ENCODE measurements at regions not wholly inside any gene's neighbourhood (a gene's known extent, or its start where the extent isn't known, plus 50 kb on each side); places are given as distances from the start of the nearest gene placed in this dataset.

DNA sequence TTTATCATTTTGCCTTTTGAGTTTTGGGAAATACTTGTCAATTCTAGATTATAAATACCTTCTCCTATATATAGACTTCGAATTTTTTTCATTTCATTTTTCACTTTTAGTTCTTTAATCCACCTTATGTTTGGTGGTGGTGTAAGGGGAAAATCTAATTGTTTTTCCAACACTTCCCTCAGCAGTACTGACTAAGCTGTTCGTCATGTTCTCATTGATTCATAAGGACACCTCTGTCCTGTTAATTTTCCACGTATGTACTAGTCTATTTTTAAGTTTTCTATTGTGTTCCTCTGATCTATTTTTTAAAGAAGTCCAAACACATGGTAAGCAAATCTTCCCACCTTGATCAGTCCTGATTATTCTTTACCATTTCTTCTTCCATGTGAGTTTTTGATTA lies 254.2 kb downstream of the SYK start:
- H3K36me3 ChIP-seq (ENCODE audit: insufficient read depth, low read length): no peaks in the 10 kb centered on the region
- H3K9me3 ChIP-seq (ENCODE audit: low read depth, low read length): no peaks in the 10 kb centered on the region
- H3K9ac ChIP-seq (ENCODE audit: insufficient read length): no peak overlapping the region
- no peak for DNase-seq (ENCODE audit: low read depth, low spot score)
- TF ChIP-seq FOXP2 (optimal IDR thresholded peaks at IDR 0.05; ENCODE audit: control extremely low read depth, extremely low read length, insufficient read depth): no peak
- TF ChIP-seq POLR2AphosphoS5 (IDR thresholded peaks at IDR 0.05; ENCODE audit: borderline replicate concordance, low read depth, low read length): no peak
- TF ChIP-seq EZH2 (IDR thresholded peaks at IDR 0.05): no peak
- H3K27ac ChIP-seq: no peak overlapping the region
- H3K4me3 ChIP-seq: no peak overlapping the region

GRCh38 chr9:91056486-91056885 lies 254.9 kb downstream of the SYK start:
- no peak overlapping the region for H3K9ac ChIP-seq (ENCODE audit: insufficient read length)
- TF ChIP-seq EZH2 (IDR thresholded peaks at IDR 0.05) (no peak), POLR2AphosphoS5 (IDR thresholded peaks at IDR 0.05; ENCODE audit: borderline replicate concordance, low read depth, low read length) (no peak), FOXP2 (optimal IDR thresholded peaks at IDR 0.05; ENCODE audit: control extremely low read depth, extremely low read length, insufficient read depth) (no peak)
- no peaks in the 10 kb centered on the region for H3K36me3 ChIP-seq (ENCODE audit: insufficient read depth, low read length)
- no peak for DNase-seq (ENCODE audit: low read depth, low spot score)
- no peaks in the 10 kb centered on the region for H3K9me3 ChIP-seq (ENCODE audit: low read depth, low read length)
- H3K27ac ChIP-seq: no peak overlapping the region
- H3K4me3 ChIP-seq: no peak overlapping the region

DNA sequence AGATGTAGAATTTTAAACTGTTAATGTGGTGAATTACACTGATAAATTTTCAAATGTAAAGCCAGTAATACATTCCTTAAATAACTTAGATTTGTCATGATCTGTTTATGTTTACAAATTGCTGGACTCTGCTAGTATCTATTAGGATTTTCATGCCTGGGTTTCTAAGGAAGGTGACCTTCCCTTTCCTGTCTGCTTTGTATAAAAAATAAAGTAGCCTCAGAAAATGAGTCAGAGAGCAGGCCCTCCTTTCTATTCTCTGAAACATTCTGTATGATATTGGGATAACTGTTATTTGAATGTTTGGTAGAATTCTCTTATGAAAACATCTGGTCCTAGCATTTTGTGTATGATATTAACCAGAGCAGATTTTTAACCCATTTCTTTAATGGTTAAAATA lies 255.3 kb downstream of the SYK start:
- Histone ChIP-seq H3K9ac (ENCODE audit: insufficient read length) (no peak overlapping the region), H3K27ac (no peak overlapping the region)
- no peak for TF ChIP-seq POLR2AphosphoS5 (IDR thresholded peaks at IDR 0.05; ENCODE audit: borderline replicate concordance, low read depth, low read length)
- TF ChIP-seq EZH2 (IDR thresholded peaks at IDR 0.05): no peak
- no peak for TF ChIP-seq FOXP2 (optimal IDR thresholded peaks at IDR 0.05; ENCODE audit: control extremely low read depth, extremely low read length, insufficient read depth)

GRCh38 chr9:91059713-91060112 lies 258.1 kb downstream of the SYK start:
- DNase-seq (ENCODE audit: low read depth, low spot score): no peak
- Histone ChIP-seq H3K27ac (no peak overlapping the region), H3K36me3 (ENCODE audit: insufficient read depth, low read length) (no peaks in the 10 kb centered on the region), H3K9me3 (ENCODE audit: low read depth, low read length) (no peaks in the 10 kb centered on the region), H3K4me3 (no peak overlapping the region), H3K9ac (ENCODE audit: insufficient read length) (no peak overlapping the region)
- TF ChIP-seq FOXP2 (optimal IDR thresholded peaks at IDR 0.05; ENCODE audit: control extremely low read depth, extremely low read length, insufficient read depth): no peak
- no peak for TF ChIP-seq POLR2AphosphoS5 (IDR thresholded peaks at IDR 0.05; ENCODE audit: borderline replicate concordance, low read depth, low read length)
- no peak for TF ChIP-seq EZH2 (IDR thresholded peaks at IDR 0.05)

More for the DNA sequence above, 255.3 kb downstream of the SYK start:
- DNase-seq (ENCODE audit: low read depth, low spot score): no peak
- H3K36me3 ChIP-seq (ENCODE audit: insufficient read depth, low read length): no peaks in the 10 kb centered on the region
- H3K9me3 ChIP-seq (ENCODE audit: low read depth, low read length): no peaks in the 10 kb centered on the region
- H3K4me3 ChIP-seq: no peak overlapping the region

DNA sequence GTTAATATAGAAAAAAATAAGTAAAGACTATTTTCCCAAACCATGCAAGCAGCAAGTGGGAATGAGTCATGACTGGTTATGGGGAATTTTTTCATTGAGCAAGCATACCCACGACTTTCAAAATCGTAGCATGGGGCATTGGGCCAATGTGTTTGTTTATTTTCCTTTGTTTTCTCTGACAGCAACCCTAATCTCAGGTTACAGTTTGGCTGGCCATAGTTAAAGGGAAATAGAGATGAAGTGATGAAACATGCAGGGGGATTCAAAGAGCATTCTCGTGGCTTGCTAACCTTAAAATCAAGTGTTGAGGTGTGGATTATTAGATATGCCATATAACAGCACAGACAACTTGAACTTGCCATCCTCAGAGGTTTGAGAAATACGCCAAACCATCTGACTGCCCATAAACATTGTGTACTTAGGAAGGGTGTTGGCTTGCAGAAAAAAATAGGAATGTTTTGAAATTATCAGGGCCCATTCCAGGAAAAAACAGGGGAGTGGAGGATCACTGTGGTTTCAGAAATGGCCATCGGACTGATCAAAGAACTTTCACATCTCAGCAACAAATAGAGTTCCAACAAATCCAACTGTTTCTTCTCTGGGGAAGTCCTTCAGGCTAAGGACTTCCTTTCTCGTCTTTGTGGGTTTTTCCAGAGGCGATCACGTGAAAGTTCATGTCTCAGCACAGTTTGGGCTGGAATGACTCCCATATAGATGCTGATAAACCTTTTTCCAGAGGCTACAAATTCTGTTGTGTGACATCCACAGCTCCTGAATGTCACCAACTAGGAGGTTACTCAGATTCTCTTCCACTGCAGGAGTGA lies 259.1 kb downstream of the SYK start:
- no peak overlapping the region for H3K9ac ChIP-seq (ENCODE audit: insufficient read length)
- H3K36me3 ChIP-seq (ENCODE audit: insufficient read depth, low read length): no peaks in the 10 kb centered on the region
- TF ChIP-seq FOXP2 (optimal IDR thresholded peaks at IDR 0.05; ENCODE audit: control extremely low read depth, extremely low read length, insufficient read depth): no peak
- no peak for TF ChIP-seq EZH2 (IDR thresholded peaks at IDR 0.05)
- no peak for TF ChIP-seq POLR2AphosphoS5 (IDR thresholded peaks at IDR 0.05; ENCODE audit: borderline replicate concordance, low read depth, low read length)
- DNase-seq (ENCODE audit: low read depth, low spot score): no peak
- no peak overlapping the region for H3K27ac ChIP-seq
- no peak overlapping the region for H3K4me3 ChIP-seq
- H3K9me3 ChIP-seq (ENCODE audit: low read depth, low read length): no peaks in the 10 kb centered on the region

DNA sequence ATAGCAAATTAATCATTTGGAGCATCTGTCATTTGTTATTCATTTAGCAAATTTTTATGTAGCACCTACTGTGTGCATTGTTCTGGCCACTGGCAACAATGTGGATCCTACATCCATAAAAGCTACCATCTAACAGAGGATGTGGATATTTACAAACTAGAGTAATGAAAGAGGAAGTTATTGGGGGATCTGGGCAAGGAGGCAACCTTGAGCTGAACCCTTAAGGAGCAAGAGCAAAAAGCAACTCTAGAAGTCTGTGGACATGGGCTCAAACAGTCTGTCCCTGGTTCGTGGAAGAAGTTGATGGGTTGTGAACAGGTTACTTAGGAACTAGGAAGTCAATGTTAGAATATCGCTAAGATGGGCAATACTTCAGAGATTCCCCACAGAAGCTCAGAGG lies 259.9 kb downstream of the SYK start:
- no peak overlapping the region for H3K9ac ChIP-seq (ENCODE audit: insufficient read length)
- no peaks in the 10 kb centered on the region for H3K9me3 ChIP-seq (ENCODE audit: low read depth, low read length)
- H3K27ac ChIP-seq: no peak overlapping the region
- no peak for TF ChIP-seq FOXP2 (optimal IDR thresholded peaks at IDR 0.05; ENCODE audit: control extremely low read depth, extremely low read length, insufficient read depth)
- TF ChIP-seq POLR2AphosphoS5 (IDR thresholded peaks at IDR 0.05; ENCODE audit: borderline replicate concordance, low read depth, low read length): no peak
- TF ChIP-seq EZH2 (IDR thresholded peaks at IDR 0.05): no peak
- DNase-seq (ENCODE audit: low read depth, low spot score): no peak
- no peaks in the 10 kb centered on the region for H3K36me3 ChIP-seq (ENCODE audit: insufficient read depth, low read length)
- H3K4me3 ChIP-seq: no peak overlapping the region

DNA sequence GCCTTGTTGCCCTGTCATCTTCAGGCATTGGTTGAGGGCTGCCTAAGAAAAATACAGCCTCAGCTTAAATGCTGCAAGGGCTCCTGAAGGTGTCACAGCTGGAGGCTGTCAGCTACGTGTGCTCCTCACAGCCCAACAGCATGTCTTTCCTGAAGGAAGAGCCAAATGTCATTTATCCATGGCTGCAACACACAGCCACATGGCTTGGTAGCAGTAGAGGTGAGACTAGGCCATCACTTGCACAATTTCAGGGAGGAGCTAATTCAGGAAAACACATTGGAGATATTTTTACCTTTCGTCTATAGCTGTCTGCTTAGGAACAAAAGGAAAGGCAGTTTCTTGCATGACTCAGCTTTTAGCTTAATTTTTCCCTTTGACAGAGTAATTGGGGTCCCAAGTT lies 260.7 kb downstream of the SYK start:
- no peak for TF ChIP-seq POLR2AphosphoS5 (IDR thresholded peaks at IDR 0.05; ENCODE audit: borderline replicate concordance, low read depth, low read length)
- no peak for TF ChIP-seq FOXP2 (optimal IDR thresholded peaks at IDR 0.05; ENCODE audit: control extremely low read depth, extremely low read length, insufficient read depth)
- no peak for TF ChIP-seq EZH2 (IDR thresholded peaks at IDR 0.05)
- Histone ChIP-seq H3K27ac (no peak overlapping the region), H3K4me3 (no peak overlapping the region), H3K9ac (ENCODE audit: insufficient read length) (no peak overlapping the region), H3K9me3 (ENCODE audit: low read depth, low read length) (no peaks in the 10 kb centered on the region), H3K36me3 (ENCODE audit: insufficient read depth, low read length) (no peaks in the 10 kb centered on the region)
- DNase-seq (ENCODE audit: low read depth, low spot score): no peak

- TF ChIP-seq FOXP2 (optimal IDR thresholded peaks at IDR 0.05; ENCODE audit: control extremely low read depth, extremely low read length, insufficient read depth) (no peak), POLR2AphosphoS5 (IDR thresholded peaks at IDR 0.05; ENCODE audit: borderline replicate concordance, low read depth, low read length) (no peak), EZH2 (IDR thresholded peaks at IDR 0.05) (no peak)
- no peak overlapping the region for H3K4me3 ChIP-seq
- H3K9ac ChIP-seq (ENCODE audit: insufficient read length): no peak overlapping the region
Observed at GRCh38 chr9:91063471-91063870, 261.9 kb downstream of the SYK start.

More at GRCh38 chr9:91063471-91063870, 261.9 kb downstream of the SYK start:
- no peak overlapping the region for H3K27ac ChIP-seq
- H3K9me3 ChIP-seq (ENCODE audit: low read depth, low read length): no peaks in the 10 kb centered on the region
- no peaks in the 10 kb centered on the region for H3K36me3 ChIP-seq (ENCODE audit: insufficient read depth, low read length)
- no peak for DNase-seq (ENCODE audit: low read depth, low spot score)
